ENCODE measurements at regions not wholly inside any gene's neighbourhood (a gene's known extent, or its start where the extent isn't known, plus 50 kb on each side); places are given as distances from the start of the nearest gene placed in this dataset.

DNA sequence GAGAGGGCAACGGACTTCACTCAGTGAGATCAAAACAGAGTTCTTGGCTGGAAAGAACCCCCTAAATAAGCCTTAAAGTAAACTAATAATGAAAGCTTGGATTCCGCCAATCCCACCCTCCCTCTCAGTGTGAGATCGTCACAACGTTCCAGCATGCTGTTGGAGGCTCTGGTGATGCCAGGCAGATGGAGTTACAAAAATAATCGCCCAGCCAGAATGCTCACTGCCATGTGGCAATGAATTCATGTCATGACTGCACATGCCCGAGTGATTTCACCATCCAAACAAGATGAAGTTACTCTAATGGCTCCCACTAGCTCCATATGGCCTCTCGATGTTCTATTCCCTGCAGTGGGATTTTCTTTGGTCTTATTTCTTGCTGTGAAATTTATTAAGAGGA is 248.0 kb downstream of the SPATA18 start:
- TF ChIP-seq, protein P1, sequence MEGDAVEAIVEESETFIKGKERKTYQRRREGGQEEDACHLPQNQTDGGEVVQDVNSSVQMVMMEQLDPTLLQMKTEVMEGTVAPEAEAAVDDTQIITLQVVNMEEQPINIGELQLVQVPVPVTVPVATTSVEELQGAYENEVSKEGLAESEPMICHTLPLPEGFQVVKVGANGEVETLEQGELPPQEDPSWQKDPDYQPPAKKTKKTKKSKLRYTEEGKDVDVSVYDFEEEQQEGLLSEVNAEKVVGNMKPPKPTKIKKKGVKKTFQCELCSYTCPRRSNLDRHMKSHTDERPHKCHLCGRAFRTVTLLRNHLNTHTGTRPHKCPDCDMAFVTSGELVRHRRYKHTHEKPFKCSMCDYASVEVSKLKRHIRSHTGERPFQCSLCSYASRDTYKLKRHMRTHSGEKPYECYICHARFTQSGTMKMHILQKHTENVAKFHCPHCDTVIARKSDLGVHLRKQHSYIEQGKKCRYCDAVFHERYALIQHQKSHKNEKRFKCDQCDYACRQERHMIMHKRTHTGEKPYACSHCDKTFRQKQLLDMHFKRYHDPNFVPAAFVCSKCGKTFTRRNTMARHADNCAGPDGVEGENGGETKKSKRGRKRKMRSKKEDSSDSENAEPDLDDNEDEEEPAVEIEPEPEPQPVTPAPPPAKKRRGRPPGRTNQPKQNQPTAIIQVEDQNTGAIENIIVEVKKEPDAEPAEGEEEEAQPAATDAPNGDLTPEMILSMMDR (IDR thresholded peaks at IDR 0.05; ENCODE audit: low read length): no peak
- no peak for TF ChIP-seq EZH2 (IDR thresholded peaks at IDR 0.05; ENCODE audit: borderline replicate concordance, low read length)
